H1 (cell line): ENCODE measurements at regions not wholly inside any gene's neighbourhood (a gene's known extent, or its start where the extent isn't known, plus 50 kb on each side); places are given as distances from the start of the nearest gene placed in this dataset.
A peak's percentile ranks its signal among the peaks of the same experiment; 100 is the strongest.

Experiments
- CTCF ChIA-PET: fragments of 300-600 bp; sonication (Branson Sonifier 250); formaldehyde crosslinking; loops from one replicate; lab custom pipeline; 2021; ENCODE audit not compliant: partially characterized antibody; lab: Charles Lee
- POLR2A ChIA-PET: fragments of 300-600 bp; sonication (Branson Sonifier 250); formaldehyde crosslinking; loops from one replicate; lab custom pipeline; 2021; ENCODE audit warnings: inconsistent platforms; ENCODE audit not compliant: partially characterized antibody; lab: Charles Lee
- DNase-seq, 2 experiments: peaks; one replicate each; pipeline versions ENCODE4 v3.0.0 to v3.0.0-alpha.2; 2010 to 2022; ENCODE audit warnings: low spot score in 2 of 2, low read depth in 1 of 2, mixed read lengths in 1 of 2
- FAIRE-seq: peaks from 2 replicates; lab custom pipeline; 2011; peaks lifted over from hg19 to GRCh38; lab: Jason Lieb, UNC
- H2AFZ ChIP-seq: 2 replicates; pipeline ENCODE4 v1.8.1; 2012; ENCODE audit warnings: low read length, inconsistent platforms
- H2AK5ac ChIP-seq: 2 replicates; pipeline ENCODE4 v1.6.1; 2013; ENCODE audit warnings: low read depth, low read length
- H2BK120ac ChIP-seq: replicated peaks from 2 replicates; pipeline ENCODE3; 2013; ENCODE audit warnings: low read depth, low read length, inconsistent platforms
- H2BK12ac ChIP-seq: 2 replicates; pipeline ENCODE4 v1.6.1; 2013; ENCODE audit warnings: low read depth, low read length
- H2BK15ac ChIP-seq: 2 replicates; pipeline ENCODE4 v1.6.1; 2013; ENCODE audit warnings: low read length
- H2BK20ac ChIP-seq: 2 replicates; pipeline ENCODE4 v1.6.1; 2013; ENCODE audit warnings: low read length
- H2BK5ac ChIP-seq: 2 replicates; pipeline ENCODE4 v1.6.1; 2013; ENCODE audit warnings: low read depth, low read length
- H3K14ac ChIP-seq: 2 replicates; pipeline ENCODE4 v1.6.1; 2013; ENCODE audit warnings: inconsistent platforms; ENCODE audit not compliant: insufficient read length
- H3K18ac ChIP-seq: 2 replicates; pipeline ENCODE4 v1.6.1; 2013; ENCODE audit warnings: low read length; ENCODE audit errors: extremely low read depth
- H3K23ac ChIP-seq: 2 replicates; pipeline ENCODE4 v1.6.1; 2013; ENCODE audit warnings: inconsistent platforms; ENCODE audit not compliant: insufficient read length
- H3K23me2 ChIP-seq: 2 replicates; pipeline ENCODE4 v1.6.1; 2013; ENCODE audit warnings: low read depth, low read length
- H3K27ac ChIP-seq: 2 replicates; pipeline ENCODE4 v1.6.1; 2011; ENCODE audit warnings: low read depth, low read length, inconsistent platforms
- H3K27me3 ChIP-seq, 4 experiments: replicated peaks in 1 of 4; 1 replicate in 1 of 4; 2 replicates in 3 of 4; pipeline versions ENCODE4 v1.6.1 to v1.8.1; 2011 to 2013; ENCODE audit warnings: low read length in 3 of 4, mild to moderate bottlenecking in 3 of 4, inconsistent platforms in 2 of 4, mixed read lengths in 2 of 4, moderate library complexity in 1 of 4; ENCODE audit not compliant: control insufficient read depth in 3 of 4, insufficient read depth in 3 of 4; ENCODE audit errors: extremely low read depth in 1 of 4
- H3K36me3 ChIP-seq, 4 experiments: 2 replicates each; pipeline versions ENCODE4 v1.6.1 to v1.8.1; 2011 to 2013; ENCODE audit warnings: mild to moderate bottlenecking in 4 of 4, low read length in 3 of 4, moderate library complexity in 2 of 4, control low read depth in 1 of 4, inconsistent platforms in 1 of 4; ENCODE audit not compliant: insufficient read depth in 4 of 4, control insufficient read depth in 2 of 4
- H3K4ac ChIP-seq: replicated peaks from 2 replicates; pipeline ENCODE3; 2013; ENCODE audit warnings: low read length, low read depth, mixed read lengths, inconsistent platforms; ENCODE audit not compliant: insufficient read length
- H3K4me1 ChIP-seq, 4 experiments: replicated peaks in 1 of 4; 1 replicate in 1 of 4; 2 replicates in 3 of 4; pipeline versions ENCODE4 v1.6.1 to v1.8.1; 2011 to 2013; ENCODE audit warnings: low read length in 3 of 4, inconsistent platforms in 2 of 4, mixed read lengths in 1 of 4; ENCODE audit not compliant: insufficient read depth in 4 of 4, control insufficient read depth in 3 of 4
- H3K4me2 ChIP-seq, 2 experiments: 2 replicates each; pipeline versions ENCODE4 v1.6.1 to v1.8.1; 2011 to 2013; ENCODE audit warnings: low read depth in 2 of 2, low read length in 2 of 2, control low read depth in 1 of 2, inconsistent platforms in 1 of 2, mild to moderate bottlenecking in 1 of 2; ENCODE audit not compliant: insufficient read depth in 1 of 2
- H3K4me3 ChIP-seq, 4 experiments: fragments of 200-600, 300-600 bp in 1 of 4; sonication (generic), shearing (Covaris generic), sonication (Bioruptor Twin) in 1 of 4; 2 replicates each; pipeline versions ENCODE4 v1.5.1 to v1.8.1; 2011 to 2016; ENCODE audit warnings: low read length in 4 of 4, low read depth in 3 of 4, control low read depth in 2 of 4, inconsistent platforms in 2 of 4, mild to moderate bottlenecking in 2 of 4, mixed read lengths in 1 of 4, moderate library complexity in 1 of 4; ENCODE audit not compliant: insufficient read depth in 2 of 4; ENCODE audit errors: extremely low read depth in 1 of 4
- H3K56ac ChIP-seq: replicated peaks from 2 replicates; pipeline ENCODE3; 2013; ENCODE audit warnings: low read depth, mild to moderate bottlenecking, mixed read lengths, low read length, inconsistent platforms; ENCODE audit not compliant: insufficient read length
- H3K79me1 ChIP-seq: 2 replicates; pipeline ENCODE4 v1.6.1; 2013; ENCODE audit warnings: low read depth, low read length, control low read depth
- H3K79me2 ChIP-seq, 2 experiments: 2 replicates each; pipeline versions ENCODE4 v1.6.1 to v1.8.1; 2012 to 2013; ENCODE audit warnings: low read length in 2 of 2, mild to moderate bottlenecking in 2 of 2, inconsistent platforms in 1 of 2; ENCODE audit not compliant: insufficient read depth in 2 of 2, control insufficient read depth in 1 of 2
- H3K9ac ChIP-seq, 4 experiments: replicated peaks in 1 of 4; 1 replicate in 1 of 4; 2 replicates in 3 of 4; pipeline versions ENCODE4 v1.6.1 to v1.8.1; 2011 to 2013; ENCODE audit warnings: low read depth in 3 of 4, low read length in 3 of 4, control low read depth in 2 of 4, mild to moderate bottlenecking in 2 of 4, moderate library complexity in 2 of 4, inconsistent platforms in 1 of 4; ENCODE audit errors: extremely low read depth in 1 of 4
- H3K9me3 ChIP-seq, 2 experiments: 2 replicates each; pipeline versions ENCODE4 v1.6.1 to v1.8.1; 2012 to 2013; ENCODE audit warnings: mild to moderate bottlenecking in 2 of 2, moderate library complexity in 2 of 2, control low read depth in 1 of 2, inconsistent platforms in 1 of 2, low read depth in 1 of 2, low read length in 1 of 2, mixed read lengths in 1 of 2; ENCODE audit not compliant: insufficient read depth in 2 of 2
- H4K20me1 ChIP-seq, 2 experiments: replicated peaks in 1 of 2; 2 replicates each; pipeline versions ENCODE3 to v1.8.1; 2011 to 2013; ENCODE audit warnings: inconsistent platforms in 2 of 2, low read length in 2 of 2, mild to moderate bottlenecking in 1 of 2; ENCODE audit not compliant: insufficient read depth in 2 of 2, control insufficient read depth in 1 of 2
- H4K5ac ChIP-seq: 2 replicates; pipeline ENCODE4 v1.6.1; 2013; ENCODE audit warnings: low read length, low read depth, mixed read lengths, inconsistent platforms; ENCODE audit not compliant: insufficient read length
- H4K8ac ChIP-seq: 2 replicates; pipeline ENCODE4 v1.8.0; 2013; ENCODE audit warnings: mild to moderate bottlenecking, moderate library complexity, low read length, inconsistent platforms; ENCODE audit not compliant: insufficient read depth; ENCODE audit errors: extremely low read depth
- H4K91ac ChIP-seq: replicated peaks from 2 replicates; pipeline ENCODE3; 2013; ENCODE audit warnings: low read length, mixed read lengths, inconsistent platforms; ENCODE audit not compliant: insufficient read length
- CBX8 ChIP-seq: fragments of 300-800, 300-1000 bp; sonication (generic); IDR thresholded peaks from 2 replicates; pipeline ENCODE4 v1.7.1; 2016; ENCODE audit warnings: low read depth, low read length, borderline replicate concordance
- CHD1 ChIP-seq: IDR thresholded peaks from 2 replicates; pipeline ENCODE4 v1.6.1; 2012; ENCODE audit warnings: low read depth, low read length, improper control_type of control experiment
- NRF1 ChIP-seq: IDR thresholded peaks from 2 replicates; pipeline ENCODE4 v1.6.1; 2011; ENCODE audit warnings: mild to moderate bottlenecking, low read depth, low read length, improper control_type of control experiment
- RAD21 ChIP-seq, 2 experiments: IDR thresholded peaks in 1 of 2; conservative IDR thresholded peaks in 1 of 2; 2 replicates each; pipeline ENCODE4 v1.6.1; 2011; ENCODE audit warnings: low read depth in 2 of 2, low read length in 2 of 2, improper control_type of control experiment in 1 of 2, inconsistent platforms in 1 of 2, mild to moderate bottlenecking in 1 of 2, moderate library complexity in 1 of 2
- WGBS, 2 experiments: shearing (Covaris generic) in 1 of 2; methylation state at CpG; one replicate each; pipeline versions ENCODE4 v1.1.6 to v1.1.7; 2013 to 2015; ENCODE audit warnings: low lambda C conversion rate in 2 of 2, mixed read lengths in 2 of 2, inconsistent platforms in 1 of 2, low coverage in 1 of 2, missing lambda C conversion rate in 1 of 2; ENCODE audit not compliant: insufficient replicate concordance in 2 of 2, insufficient coverage in 1 of 2, insufficient read length in 1 of 2; ENCODE audit errors: extremely low coverage in 1 of 2, missing lambda C conversion rate in 1 of 2; 5-methylcytosine and 5-hydroxymethylcytosine counted together
- TF ChIP-seq, protein P1 (sequence below), 3 experiments: IDR thresholded peaks; 1 replicate in 2 of 3; 2 replicates in 1 of 3; pipeline versions ENCODE4 v1.5.1 to v1.6.1; 2011; ENCODE audit warnings: low read length in 3 of 3, mild to moderate bottlenecking in 3 of 3, inconsistent platforms in 2 of 3, low read depth in 1 of 3, moderate library complexity in 1 of 3; ENCODE audit not compliant: insufficient read depth in 1 of 3; ENCODE audit errors: control extremely low read depth in 1 of 3

GRCh38 chr13:91017031-91017668 lies 330.3 kb upstream of the MIR17HG start:
- Histone ChIP-seq H3K27ac (no peak overlapping the region), H3K27me3 (no peaks in the 10 kb centered on the region), H3K23me2 (no peaks in the 10 kb centered on the region; the same call in 1 of the 2 replicates), H2BK20ac (no peak overlapping the region), H3K14ac (no peak overlapping the region), H3K79me1 (no peaks in the 10 kb centered on the region), H3K9ac (no peak overlapping the region), H4K20me1 (no peaks in the 10 kb centered on the region), H3K4me2 (no peak overlapping the region), H4K91ac (no peak overlapping the region), H3K56ac (no peak overlapping the region), H3K4me3 (no peak overlapping the region), H2AFZ (0 out of 2 replicates have a peak overlapping the region, but pooled peaks have one; percentile 35), H3K4me1 (no peaks in the 10 kb centered on the region), H3K18ac (no peak overlapping the region), H2BK15ac (no peak overlapping the region), H3K36me3 (no peaks in the 10 kb centered on the region), H2BK5ac (no peak overlapping the region), H3K4ac (no peak overlapping the region), H3K9me3 (no peaks in the 10 kb centered on the region), H4K8ac (no peak overlapping the region), H4K5ac (no peak overlapping the region), H3K23ac (no peak overlapping the region), H2BK12ac (no peak overlapping the region), H2AK5ac (no peak overlapping the region), H3K79me2 (no peaks in the 10 kb centered on the region), H2BK120ac (no peak overlapping the region)
- CTCF ChIA-PET, result interaction anchor here (0.6 to 3.0 kb wide), 24 partner anchors 8 to 1617 kb away, joined by 3 to 14 read pairs (median 4); no protein-coding TSS in a partner anchor
- TF ChIP-seq, protein P1, sequence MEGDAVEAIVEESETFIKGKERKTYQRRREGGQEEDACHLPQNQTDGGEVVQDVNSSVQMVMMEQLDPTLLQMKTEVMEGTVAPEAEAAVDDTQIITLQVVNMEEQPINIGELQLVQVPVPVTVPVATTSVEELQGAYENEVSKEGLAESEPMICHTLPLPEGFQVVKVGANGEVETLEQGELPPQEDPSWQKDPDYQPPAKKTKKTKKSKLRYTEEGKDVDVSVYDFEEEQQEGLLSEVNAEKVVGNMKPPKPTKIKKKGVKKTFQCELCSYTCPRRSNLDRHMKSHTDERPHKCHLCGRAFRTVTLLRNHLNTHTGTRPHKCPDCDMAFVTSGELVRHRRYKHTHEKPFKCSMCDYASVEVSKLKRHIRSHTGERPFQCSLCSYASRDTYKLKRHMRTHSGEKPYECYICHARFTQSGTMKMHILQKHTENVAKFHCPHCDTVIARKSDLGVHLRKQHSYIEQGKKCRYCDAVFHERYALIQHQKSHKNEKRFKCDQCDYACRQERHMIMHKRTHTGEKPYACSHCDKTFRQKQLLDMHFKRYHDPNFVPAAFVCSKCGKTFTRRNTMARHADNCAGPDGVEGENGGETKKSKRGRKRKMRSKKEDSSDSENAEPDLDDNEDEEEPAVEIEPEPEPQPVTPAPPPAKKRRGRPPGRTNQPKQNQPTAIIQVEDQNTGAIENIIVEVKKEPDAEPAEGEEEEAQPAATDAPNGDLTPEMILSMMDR (IDR thresholded peaks at IDR 0.05; ENCODE audit: control extremely low read depth in 1 of 3, insufficient read depth in 1 of 3, low read depth in 1 of 3, low read length in 3 of 3), result peak; percentile 43 to 72 (median 65)
- TF ChIP-seq CHD1, result no peak
- no peak for TF ChIP-seq CBX8
- peak; percentile 94 to 96 for TF ChIP-seq RAD21 (IDR thresholded peaks at IDR 0.05 in 1 of 2, conservative IDR thresholded peaks at IDR 0.05 in 1 of 2; ENCODE audit: low read depth in 2 of 2, low read length in 2 of 2)
- no peak for TF ChIP-seq NRF1
- FAIRE-seq, result peak; percentile 87
- WGBS, 2 experiments, result 58% methylated on average over 2 of the region's 2 CpGs; no CpG with 5 or more reads in 1 of the 2 experiments
- POLR2A ChIA-PET, result interaction anchor here (0.9 kb wide), 1 partner anchor 148 kb away, joined by 4 read pairs; no protein-coding TSS in a partner anchor
- DNase-seq, result peak; percentile 31 to 74
